IPS-NIHi7 (cell line): ENCODE measurements at regions not wholly inside any gene's neighbourhood (a gene's known extent, or its start where the extent isn't known, plus 50 kb on each side); places are given as distances from the start of the nearest gene placed in this dataset.
A peak's percentile ranks its signal among the peaks of the same experiment; 100 is the strongest.
"Not testable (repeated sequence)": the region's sequence is repeated elsewhere in the genome, so short reads cannot be mapped to it uniquely, and the experiment has no call there.

Experiments
- DNase-seq: peaks from one replicate; pipeline ENCODE4 v3.0.0; 2012; ENCODE audit warnings: mixed read lengths; ENCODE audit errors: extremely low spot score

DNA sequence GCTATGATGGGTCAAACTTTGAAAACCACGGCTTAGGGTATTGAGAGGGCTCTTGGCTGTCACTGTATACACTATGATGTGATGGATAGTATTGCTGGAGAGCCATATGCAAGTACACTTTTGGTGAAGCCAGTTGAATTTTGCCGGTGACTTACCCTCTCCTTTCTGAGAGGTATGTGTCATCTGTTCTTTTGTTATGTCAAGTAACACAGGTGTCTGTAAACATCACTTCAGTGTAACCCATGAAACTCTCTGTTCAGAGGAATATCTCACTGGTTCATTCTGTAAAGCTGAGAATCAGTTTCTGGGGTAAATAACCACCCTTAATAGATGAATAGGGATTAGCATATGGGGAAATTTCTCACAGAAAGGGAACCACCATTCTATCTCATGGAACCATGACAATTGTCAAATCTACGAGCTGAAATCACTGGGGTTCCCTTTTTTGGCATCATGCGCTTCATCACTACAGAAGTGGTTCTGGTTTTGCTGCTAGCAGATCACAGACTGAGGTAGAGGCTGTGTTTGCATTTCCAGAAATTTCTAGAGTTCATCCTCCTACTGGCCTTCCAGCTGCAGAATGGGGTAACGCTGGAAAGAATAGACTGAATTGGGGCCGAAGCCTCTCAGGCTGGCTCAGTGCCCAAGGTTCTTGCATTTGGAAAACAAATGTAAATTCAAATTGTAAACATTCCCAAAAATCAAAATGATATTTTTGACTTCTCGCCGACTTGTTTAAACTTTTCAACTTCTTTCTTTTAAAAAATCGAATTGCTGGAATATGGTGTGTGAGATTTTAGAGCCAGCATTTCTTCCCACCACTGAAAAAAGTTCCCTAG lies 83.3 kb upstream of the CREB5 start:
- no peak for DNase-seq

DNA sequence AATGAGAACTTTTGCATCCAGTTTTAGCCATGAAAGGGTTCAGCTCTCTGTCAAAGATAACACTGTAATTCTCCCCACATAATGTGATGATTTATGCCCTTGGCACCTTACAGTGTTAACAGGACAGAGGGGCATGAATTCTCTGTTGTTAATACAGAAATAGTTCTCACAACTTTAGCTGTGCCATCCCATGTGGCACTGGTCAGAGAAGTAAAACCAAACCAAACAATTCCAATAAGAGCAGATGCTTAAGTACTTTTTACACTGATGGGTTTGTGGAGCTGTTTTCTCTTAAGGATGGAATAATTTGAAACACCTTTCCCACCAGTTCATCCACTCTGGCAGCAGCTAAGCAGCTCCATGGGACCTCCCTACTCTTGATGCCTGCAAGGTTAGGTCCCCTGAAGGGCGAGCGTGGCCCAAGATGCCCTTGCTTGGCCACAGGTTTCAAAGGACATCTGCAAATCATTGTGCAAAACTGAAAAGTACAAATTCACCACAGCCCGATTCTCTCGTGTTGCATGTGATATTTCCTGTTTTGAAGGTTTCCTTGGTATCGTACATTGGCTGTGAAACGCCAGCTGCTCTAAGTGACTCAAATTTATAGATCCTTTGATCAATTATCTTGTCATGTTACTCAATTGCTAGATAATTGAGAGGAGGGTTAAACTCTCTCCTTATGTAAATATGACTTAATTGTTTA lies 82.5 kb upstream of the CREB5 start:
- no peak for DNase-seq

DNA sequence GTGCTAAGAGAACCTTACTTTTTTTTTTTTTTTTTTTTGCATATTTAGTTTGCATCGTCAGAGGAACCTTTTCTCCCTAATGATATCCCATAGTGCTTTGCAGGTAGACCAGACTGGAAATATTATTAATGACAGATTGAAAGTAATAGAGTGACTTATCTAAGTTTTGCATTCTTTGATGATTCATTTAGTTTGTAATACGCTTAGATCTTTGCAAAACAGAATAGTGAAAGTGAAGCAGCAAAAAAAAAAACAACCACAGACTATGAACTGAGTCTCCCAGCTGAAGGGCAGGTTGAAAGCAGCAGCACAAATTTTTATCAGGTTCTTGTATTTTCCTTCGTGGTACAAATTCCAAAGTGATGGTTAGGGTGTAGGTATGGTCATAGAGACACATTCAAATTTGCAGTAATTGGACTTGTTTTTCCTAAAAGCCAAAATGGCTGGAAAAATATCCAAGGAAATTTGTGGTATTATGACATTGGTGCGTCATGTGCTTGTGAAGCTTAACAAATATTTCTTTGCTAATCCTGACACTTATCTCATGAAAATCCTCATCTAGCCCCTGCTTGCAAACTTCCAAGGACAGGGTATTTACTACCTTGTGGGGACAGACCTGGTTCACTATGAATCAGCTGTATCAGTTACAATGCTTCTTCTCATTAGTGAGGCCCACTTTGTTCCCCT lies 81.8 kb upstream of the CREB5 start:
- DNase-seq = no peak

GRCh38 chr7:28332046-28332445 lies 80.3 kb upstream of the CREB5 start:
- DNase-seq = no peak

- DNase-seq = not testable (repeated sequence)
Observed at GRCh38 chr7:28333548-28333947, 78.8 kb upstream of the CREB5 start.

DNA sequence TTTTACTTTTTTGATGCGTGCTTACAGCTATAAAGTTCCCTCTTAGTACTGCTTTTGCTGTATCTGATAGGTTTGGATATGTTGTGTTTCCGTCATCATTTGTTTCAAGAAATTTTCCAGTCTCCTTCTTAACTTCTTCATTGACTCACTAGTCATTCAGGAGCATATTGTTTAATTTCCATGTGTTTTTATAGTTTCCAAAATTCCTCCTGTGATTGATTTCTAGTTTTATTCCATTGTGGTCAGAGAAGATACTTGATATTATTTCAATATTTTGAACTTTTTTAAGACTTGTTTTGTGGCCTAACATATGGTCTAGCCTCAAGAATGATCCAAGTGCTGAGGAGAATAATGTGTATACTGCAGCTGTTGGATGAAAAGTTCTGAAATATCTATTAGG lies 75.5 kb upstream of the CREB5 start:
- no peak for DNase-seq

- DNase-seq = no peak
Observed at GRCh38 chr7:28338041-28338440, 74.3 kb upstream of the CREB5 start.

DNA sequence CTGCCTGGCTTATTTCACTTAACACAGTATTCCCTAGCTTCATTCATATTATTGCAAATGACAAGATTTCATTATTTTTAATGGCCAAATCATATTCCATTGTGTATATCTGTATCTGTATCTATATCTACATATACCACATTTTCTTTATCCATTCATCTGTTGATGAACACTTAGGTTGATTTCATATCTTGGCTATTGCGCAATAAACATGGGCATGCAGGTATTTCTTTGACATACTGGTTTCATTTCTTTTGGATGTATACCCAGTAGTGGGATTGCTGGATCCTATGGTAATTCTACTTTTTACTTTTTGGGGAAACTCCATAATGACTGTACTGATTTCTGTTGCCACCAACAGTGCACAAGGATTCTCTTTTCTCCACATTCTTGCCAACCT lies 68.9 kb upstream of the CREB5 start:
- DNase-seq = no peak

DNA sequence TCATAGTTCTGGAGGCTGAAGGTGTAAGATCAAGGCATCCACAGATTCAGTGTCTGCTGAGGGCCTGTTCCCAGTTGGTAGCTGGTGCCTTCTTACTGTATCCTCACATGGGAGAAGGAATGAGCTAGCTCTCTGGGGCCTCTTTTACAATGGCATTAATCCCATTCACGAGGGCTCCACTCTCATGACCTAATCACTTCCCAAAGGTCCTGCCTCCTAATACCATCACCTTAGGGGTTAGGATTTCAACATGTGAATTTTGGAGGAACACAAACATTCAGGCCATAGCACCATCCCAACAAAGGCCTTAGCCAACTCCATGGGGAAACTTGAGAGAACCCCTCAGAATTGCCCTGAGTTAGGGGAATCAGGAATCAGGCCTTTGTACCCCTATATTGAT lies 66.1 kb upstream of the CREB5 start:
- DNase-seq = no peak

GRCh38 chr7:28346676-28347363 lies 65.5 kb upstream of the CREB5 start:
- no peak for DNase-seq

GRCh38 chr7:28347475-28348318 lies 64.6 kb upstream of the CREB5 start:
- DNase-seq = no peak

GRCh38 chr7:28348636-28349035 lies 63.7 kb upstream of the CREB5 start:
- no peak for DNase-seq

GRCh38 chr7:28349637-28350036 lies 62.7 kb upstream of the CREB5 start:
- no peak for DNase-seq

DNA sequence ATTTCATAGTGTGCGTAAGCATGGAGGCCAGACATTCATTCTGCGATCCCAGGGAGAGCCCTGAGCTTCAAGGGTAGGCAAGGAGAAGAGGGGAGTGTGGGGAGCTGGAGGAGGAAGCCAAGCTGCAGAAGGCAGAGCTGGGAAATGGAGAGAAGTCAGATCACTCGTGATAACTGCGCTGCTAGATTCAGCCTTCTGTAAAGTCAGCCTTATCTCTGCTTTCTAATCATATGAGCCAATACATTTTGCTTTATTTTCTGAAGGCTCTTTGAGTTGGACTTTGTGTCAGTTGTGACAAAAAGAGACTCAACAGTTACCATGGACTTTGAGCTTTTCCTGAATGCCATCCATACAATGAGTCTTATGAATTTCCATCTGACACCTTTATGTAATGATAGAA lies 61.7 kb upstream of the CREB5 start:
- DNase-seq = no peak

- no peak for DNase-seq
Observed at GRCh38 chr7:28351450-28351849, 60.9 kb upstream of the CREB5 start.

DNA sequence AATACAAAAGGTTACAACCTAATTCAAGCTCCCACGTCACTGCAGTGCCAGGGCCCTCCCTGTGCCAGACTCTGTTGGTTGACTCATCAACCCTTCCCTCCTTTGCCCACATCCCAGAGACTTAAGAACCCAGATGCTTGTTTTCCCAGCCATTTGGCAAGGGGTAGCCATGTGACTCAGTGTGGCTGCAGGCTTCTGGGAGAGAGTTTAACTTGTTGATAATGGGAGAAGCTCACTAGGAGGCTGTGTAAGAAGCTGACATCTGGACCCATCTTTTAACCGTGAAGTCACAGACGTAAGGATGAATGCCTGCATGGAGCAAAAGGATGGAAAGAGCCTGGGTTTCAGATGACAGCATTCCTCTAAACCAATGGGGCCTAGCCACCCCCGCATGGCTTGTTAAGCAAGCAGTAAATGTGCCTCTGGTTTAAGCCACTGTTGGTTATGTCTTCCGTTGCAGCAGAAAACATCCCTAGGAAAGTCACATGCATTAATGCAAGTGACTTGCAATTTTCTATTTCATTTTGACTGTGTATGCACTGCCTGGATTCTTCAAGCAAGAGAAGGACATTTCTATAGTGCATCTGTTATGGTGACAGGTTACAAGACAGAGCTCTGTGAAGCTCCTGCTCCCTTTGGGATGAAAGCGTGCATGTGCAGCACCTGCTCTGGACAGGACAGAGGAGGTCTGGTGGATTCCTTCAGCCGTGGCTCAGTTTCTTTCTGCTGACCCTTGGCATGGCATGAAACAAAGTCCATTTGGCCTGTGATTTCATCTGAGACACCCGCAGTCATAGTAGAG lies 57.5 kb upstream of the CREB5 start:
- no peak for DNase-seq

- no peak for DNase-seq
Observed at GRCh38 chr7:28355635-28356319, 56.5 kb upstream of the CREB5 start.

GRCh38 chr7:28356619-28357018 lies 55.7 kb upstream of the CREB5 start:
- no peak for DNase-seq

GRCh38 chr7:28358423-28358868 lies 53.9 kb upstream of the CREB5 start:
- peak; percentile 54 for DNase-seq

- no peak for DNase-seq
Observed at GRCh38 chr7:28360739-28361138, 51.6 kb upstream of the CREB5 start.
